ENCODE measurements at regions not wholly inside any gene's neighbourhood (a gene's known extent, or its start where the extent isn't known, plus 50 kb on each side); places are given as distances from the start of the nearest gene placed in this dataset.

GRCh38 chr9:653856-654387 lies 187.6 kb upstream of the DMRT1 start:
- Histone ChIP-seq H3K27ac (peak overlapping the region; percentile 80), H3K9ac (no peak overlapping the region; the same call in 1 of the 2 replicates), H3K36me3 (ENCODE audit: insufficient read depth) (no peaks in the 10 kb centered on the region), H4K20me1 (ENCODE audit: insufficient read depth) (no peaks in the 10 kb centered on the region), H3K4me2 (peak overlapping the region; percentile 82), H3K4me1 (ENCODE audit: low read depth, poor library complexity, severe bottlenecking) (peaks cover 80% of the 10 kb centered on the region), H2AFZ (ENCODE audit: low read depth) (no peak overlapping the region), H3K27me3 (ENCODE audit: insufficient read depth, low read depth) (no peaks in the 10 kb centered on the region), H3K4me3 (IDR thresholded peaks at IDR 0.05; ENCODE audit: insufficient read depth, low read depth, low read length) (no peak overlapping the region), H3K79me2 (ENCODE audit: insufficient read depth, low read depth) (no peaks in the 10 kb centered on the region)
- TF ChIP-seq CTCF (conservative IDR thresholded peaks at IDR 0.05; ENCODE audit: low read depth, low read length), result no peak

- no peaks in the 10 kb centered on the region for H3K79me2 ChIP-seq (ENCODE audit: insufficient read depth, low read depth)
- H3K27ac ChIP-seq, result no peak overlapping the region
- no peaks in the 10 kb centered on the region for H3K27me3 ChIP-seq (ENCODE audit: insufficient read depth, low read depth)
- TF ChIP-seq CTCF (conservative IDR thresholded peaks at IDR 0.05; ENCODE audit: low read depth, low read length), result no peak
- H3K4me1 ChIP-seq (ENCODE audit: low read depth, poor library complexity, severe bottlenecking), result peaks cover 60% of the 10 kb centered on the region
- H3K4me2 ChIP-seq, result no peak overlapping the region
- H3K9ac ChIP-seq, result no peak overlapping the region
- H4K20me1 ChIP-seq (ENCODE audit: insufficient read depth), result no peaks in the 10 kb centered on the region
- no peak overlapping the region for H3K4me3 ChIP-seq (IDR thresholded peaks at IDR 0.05; ENCODE audit: insufficient read depth, low read depth, low read length)
- no peaks in the 10 kb centered on the region for H3K36me3 ChIP-seq (ENCODE audit: insufficient read depth)
- no peak overlapping the region for H2AFZ ChIP-seq (ENCODE audit: low read depth)
Measured at GRCh38 chr9:655875-656274, 185.6 kb upstream of the DMRT1 start.

- Histone ChIP-seq H3K4me2 (no peak overlapping the region), H3K36me3 (ENCODE audit: insufficient read depth) (no peaks in the 10 kb centered on the region), H4K20me1 (ENCODE audit: insufficient read depth) (no peaks in the 10 kb centered on the region), H3K79me2 (ENCODE audit: insufficient read depth, low read depth) (no peaks in the 10 kb centered on the region), H3K27me3 (ENCODE audit: insufficient read depth, low read depth) (no peaks in the 10 kb centered on the region), H2AFZ (ENCODE audit: low read depth) (no peak overlapping the region), H3K27ac (no peak overlapping the region), H3K4me3 (IDR thresholded peaks at IDR 0.05; ENCODE audit: insufficient read depth, low read depth, low read length) (no peak overlapping the region), H3K9ac (no peak overlapping the region), H3K4me1 (ENCODE audit: low read depth, poor library complexity, severe bottlenecking) (peaks cover 52% of the 10 kb centered on the region)
- no peak for TF ChIP-seq CTCF (conservative IDR thresholded peaks at IDR 0.05; ENCODE audit: low read depth, low read length)
Measured at GRCh38 chr9:656926-657568, 184.4 kb upstream of the DMRT1 start.

GRCh38 chr9:659286-659685 lies 182.2 kb upstream of the DMRT1 start:
- H3K4me3 ChIP-seq (IDR thresholded peaks at IDR 0.05; ENCODE audit: insufficient read depth, low read depth, low read length), result no peak overlapping the region
- TF ChIP-seq CTCF (conservative IDR thresholded peaks at IDR 0.05; ENCODE audit: low read depth, low read length), result no peak
- H3K4me1 ChIP-seq (ENCODE audit: low read depth, poor library complexity, severe bottlenecking), result peaks cover 31% of the 10 kb centered on the region
- no peaks in the 10 kb centered on the region for H3K27me3 ChIP-seq (ENCODE audit: insufficient read depth, low read depth)
- no peak overlapping the region for H3K27ac ChIP-seq
- H2AFZ ChIP-seq (ENCODE audit: low read depth), result no peak overlapping the region
- H3K4me2 ChIP-seq, result no peak overlapping the region
- H3K9ac ChIP-seq, result no peak overlapping the region
- no peaks in the 10 kb centered on the region for H4K20me1 ChIP-seq (ENCODE audit: insufficient read depth)
- H3K36me3 ChIP-seq (ENCODE audit: insufficient read depth), result no peaks in the 10 kb centered on the region
- H3K79me2 ChIP-seq (ENCODE audit: insufficient read depth, low read depth), result no peaks in the 10 kb centered on the region

All from KMS-11 (cell line).